ENCODE measurements at regions not wholly inside any gene's neighbourhood (a gene's known extent, or its start where the extent isn't known, plus 50 kb on each side); places are given as distances from the start of the nearest gene placed in this dataset.

DNA sequence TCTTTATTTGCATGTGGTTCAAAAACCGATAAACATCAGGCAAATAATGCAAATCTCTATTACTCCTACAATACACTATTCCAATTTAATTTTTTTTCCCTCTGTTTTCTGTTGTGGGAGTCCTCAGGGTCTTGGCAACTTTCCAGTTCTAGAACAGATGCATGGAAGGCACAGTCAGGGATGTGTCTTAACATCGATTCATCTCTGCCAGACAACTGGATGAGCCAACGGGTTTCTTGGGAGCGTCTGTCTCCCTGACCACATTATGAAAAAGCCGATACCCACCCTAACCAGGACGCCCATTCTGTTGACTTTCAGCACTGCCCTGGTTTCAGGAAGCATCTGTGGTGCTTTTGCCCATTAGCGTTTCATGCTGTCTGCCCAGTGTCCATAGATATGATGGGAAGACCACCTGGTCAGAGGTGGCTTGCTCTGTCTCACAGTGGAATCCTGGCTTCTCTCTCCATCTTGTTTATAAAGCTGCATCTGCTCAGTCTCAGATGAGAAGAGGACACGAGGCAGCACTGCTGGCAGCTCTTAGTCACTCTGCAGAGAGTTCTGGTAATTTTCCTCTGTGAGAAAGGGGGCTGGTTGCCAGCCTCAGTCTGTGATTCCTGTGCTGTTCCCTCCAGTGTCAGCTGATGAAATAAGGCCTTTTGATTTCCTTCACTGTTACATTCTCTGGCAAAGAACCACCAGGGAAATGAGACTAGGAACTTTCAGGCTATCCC is 57.9 kb upstream of the KCNE4 start:
- peak; percentile 27 for DNase-seq

GRCh38 chr2:222998459-222998858 is 53.5 kb upstream of the KCNE4 start:
- no peak for DNase-seq

- peak; percentile 18 for DNase-seq
These were observed 50.9 kb upstream of the KCNE4 start for GRCh38 chr2:223000872-223001796.

DNA sequence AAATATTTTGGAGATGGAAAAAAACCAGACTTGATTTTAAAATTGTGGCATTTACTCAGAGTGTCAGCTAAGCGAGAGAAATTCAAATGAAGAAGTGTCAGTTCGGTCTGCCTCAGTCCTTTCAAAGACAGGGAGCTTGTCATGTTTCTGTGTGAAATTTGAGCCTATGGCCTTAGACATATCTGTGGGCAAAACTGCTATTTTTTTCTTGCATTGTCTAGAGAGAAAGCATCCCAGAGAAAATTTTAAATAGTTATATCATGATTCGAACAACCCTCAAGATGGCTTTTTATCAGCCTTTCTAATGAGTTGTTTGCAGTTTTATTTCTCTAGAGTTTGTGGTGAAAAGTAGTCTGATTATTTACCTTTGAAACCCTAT is 50.2 kb upstream of the KCNE4 start:
- DNase-seq, result no peak

All from DMS53 (cell line).